Activated T-cell treated with anti-CD3 and anti-CD28 coated beads, Interleukin-2, amount 50 U/mL, for 48 hours (primary cell): ENCODE measurements at regions not wholly inside any gene's neighbourhood (a gene's known extent, or its start where the extent isn't known, plus 50 kb on each side); places are given as distances from the start of the nearest gene placed in this dataset.

Experiments
- DNase-seq, 2 experiments: peaks; one replicate each; pipeline ENCODE4 v3.0.0-alpha.2; 2020

- DNase-seq, result no peak
Observed at GRCh38 chr13:31614073-31614472, 125.3 kb upstream of the RXFP2 start.

DNA sequence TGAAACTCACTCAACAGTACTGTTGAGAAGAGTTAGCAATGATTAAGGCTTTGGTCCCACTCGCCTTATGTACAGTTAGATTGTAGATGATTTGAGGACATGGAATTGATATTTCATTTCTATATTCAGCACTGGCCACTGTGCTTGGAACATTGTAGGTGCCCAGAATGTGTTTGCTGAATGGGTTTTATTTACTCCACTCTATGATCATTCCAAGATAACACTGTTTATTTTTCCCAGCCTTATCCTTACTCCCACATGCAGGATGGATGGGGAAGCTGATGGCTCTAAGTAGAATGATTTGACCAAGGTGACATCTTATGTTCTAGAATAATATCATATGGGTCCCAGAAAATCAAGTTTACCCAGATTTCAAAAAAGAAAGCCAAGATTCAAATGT, 124.6 kb upstream of the RXFP2 start:
- DNase-seq, result no peak

- no peak for DNase-seq
Observed at GRCh38 chr13:31625115-31625514, 114.2 kb upstream of the RXFP2 start.

DNA sequence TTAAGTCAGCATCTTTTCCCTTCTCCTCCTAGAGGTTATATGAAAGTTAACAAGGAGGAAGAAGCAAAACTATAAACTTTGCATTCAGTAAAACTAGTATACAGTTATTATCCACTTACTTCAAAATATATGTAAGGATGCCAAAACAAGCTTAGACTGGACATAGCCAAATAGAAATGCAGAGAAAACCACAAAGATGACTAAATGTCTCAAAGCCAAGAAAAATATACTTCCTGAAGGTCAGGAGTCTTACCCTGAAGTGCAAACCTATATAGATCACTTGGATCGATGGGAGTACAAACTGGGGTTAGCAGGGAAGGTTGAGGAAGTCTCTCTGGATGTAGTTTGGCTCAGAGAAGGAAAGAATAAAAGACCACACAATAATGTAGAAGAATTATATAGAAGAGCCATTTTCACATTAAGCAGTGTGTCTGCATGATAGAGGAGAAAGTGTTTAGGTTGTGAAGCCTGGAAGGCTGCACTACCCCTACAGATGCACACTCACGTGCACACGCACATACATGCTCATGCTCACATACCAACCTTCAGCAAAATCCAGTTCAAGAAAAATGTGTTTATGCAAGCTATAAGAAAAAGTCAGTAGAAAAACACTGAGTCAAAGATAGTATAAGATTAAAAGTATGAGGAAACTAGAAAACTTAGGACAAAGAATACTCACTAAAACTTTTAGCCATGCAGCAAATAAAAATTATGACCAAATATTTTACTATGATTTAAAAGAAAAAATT, 112.1 kb upstream of the RXFP2 start:
- no peak for DNase-seq

DNA sequence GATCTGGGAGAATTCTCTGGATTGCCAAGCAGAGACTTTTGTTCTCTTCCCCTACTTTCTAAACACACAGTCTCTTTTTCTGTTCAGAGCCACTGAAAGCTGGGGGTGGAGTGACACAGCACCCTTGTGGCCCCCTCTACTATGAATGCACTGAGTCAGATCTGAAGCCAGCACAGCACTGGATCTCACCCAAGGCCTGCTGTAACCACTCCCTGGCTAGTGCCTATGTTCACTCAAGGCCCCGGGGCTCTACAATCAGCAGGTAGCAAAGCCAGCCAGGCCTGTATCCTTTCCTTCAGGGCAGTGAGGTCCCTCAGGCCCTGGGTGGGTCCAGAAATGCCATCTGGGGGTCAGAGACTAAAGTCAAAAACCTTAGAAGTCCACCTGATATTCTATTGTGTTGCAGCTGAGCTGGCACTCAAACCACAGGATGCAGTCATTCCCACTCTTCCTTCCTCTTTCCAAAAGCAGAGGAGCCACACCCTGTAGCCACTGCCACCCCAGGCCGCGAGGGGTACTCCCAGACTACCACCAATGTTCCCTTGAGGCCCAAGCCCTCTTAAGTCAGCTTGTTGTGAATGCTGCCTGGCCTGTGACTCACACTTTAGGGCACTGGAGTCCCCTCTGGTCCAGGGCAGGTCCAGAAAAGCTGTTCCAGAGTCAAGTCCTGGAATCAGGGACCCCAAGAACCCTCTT, 110.1 kb upstream of the RXFP2 start:
- no peak for DNase-seq

DNA sequence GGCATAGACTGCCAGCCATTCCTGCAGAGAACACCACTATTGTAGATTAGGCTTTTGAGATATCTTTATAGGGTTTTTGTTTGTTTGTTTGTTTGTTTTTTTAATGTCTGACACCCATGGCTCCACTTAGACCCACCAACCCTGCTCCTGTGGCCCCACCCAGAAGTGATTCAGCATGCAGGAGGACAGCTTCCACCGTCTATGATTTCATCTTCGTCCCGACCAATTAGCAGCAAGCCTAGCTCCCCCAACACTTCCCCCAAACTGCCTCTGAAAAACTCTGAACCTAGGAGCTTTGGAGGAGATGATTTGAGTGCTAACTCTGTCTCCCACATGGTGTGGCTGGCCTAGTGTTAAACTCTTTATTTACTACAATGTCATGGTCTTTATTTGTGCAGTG, 108.3 kb upstream of the RXFP2 start:
- no peak for DNase-seq

- no peak for DNase-seq
Observed at GRCh38 chr13:31631746-31632145, 107.6 kb upstream of the RXFP2 start.

DNA sequence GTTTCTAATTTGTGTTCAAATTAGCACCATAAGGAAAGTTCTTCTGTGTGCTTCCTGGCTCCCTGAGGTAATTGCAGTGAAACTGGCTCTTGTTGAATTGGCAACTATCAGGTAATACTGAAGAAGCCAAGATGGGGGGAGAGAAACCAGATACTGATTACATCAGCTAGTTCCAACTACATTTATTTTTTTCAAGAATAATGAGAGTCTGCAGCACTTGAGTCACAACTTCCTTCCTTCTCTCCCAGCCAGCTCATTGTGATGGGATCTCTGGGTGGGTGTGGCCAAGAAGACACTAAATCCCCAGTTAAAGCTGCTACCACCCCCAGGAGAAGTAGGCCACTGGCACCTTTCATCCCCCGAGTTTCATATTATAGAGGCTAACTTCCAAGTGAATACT, 100.7 kb upstream of the RXFP2 start:
- DNase-seq, result no peak

DNA sequence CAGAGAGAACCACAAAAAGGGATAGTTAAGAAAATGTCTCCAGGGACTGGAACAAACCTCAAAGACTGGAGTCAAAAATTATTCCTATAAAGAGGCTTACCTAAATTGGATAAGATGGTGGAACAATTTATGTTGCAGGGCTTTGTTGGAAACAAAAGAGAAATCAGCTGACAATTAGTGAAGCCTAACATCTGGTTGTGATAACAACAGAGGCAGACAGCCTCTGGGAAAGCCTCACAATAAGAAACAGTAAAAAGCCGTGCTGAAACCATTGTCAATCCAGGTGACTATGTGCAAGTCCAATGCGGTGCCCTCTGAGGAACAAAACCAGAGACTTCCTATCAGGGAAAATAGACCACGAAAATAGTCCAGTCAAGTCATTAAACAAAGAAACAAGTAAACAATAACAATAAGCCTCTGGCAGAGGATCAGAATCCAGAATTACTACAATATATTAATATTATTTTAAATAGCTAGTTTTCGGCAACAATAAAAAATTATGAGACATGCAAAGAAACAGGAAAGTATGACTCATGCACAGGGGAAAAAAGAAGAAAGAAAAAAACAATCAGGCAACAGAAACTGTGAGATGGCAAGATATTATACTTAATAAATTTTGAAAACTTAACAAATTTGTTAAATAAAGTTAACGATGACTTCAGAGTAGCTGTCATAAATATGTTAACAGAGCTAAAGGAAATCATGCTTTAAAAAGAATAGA, 99.7 kb upstream of the RXFP2 start:
- no peak for DNase-seq

DNA sequence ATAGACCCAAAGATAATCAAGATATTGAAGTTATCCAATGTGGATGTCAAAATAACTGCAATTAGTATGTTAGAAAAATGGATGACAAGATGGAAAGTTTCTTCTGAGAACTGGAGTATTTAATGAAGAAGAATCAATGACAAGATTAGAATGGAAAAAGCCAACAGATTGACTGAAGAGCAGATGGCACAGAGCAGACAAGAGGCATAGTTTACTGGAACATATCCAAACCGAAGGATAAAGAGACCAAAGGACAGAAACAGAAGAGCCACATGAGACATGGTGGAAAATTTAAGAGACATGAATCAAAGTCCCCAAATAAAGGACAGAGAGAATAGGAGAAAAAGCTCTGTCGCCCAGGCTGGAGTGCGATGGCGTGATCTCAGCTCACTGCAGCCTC, 89.6 kb upstream of the RXFP2 start:
- no peak for DNase-seq

DNA sequence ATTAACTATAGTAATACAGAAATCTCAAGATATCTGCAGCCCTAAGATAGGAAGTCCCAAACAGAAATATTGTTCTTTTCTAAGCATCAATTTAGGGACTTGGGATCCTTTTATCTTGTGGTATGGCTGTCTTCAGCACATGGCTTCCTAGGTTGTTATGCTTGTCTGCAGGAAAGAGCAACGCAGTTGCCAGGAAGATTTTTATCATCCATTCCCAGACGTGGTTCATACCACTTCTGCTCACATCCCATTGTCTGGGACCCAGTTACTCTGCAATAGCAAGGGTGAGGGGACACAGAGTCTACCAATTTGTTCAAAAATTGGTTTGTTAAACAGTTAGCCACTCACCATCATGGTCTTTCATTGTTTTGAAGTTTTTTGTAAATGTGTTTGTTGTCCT, 85.6 kb upstream of the RXFP2 start:
- DNase-seq, result no peak

DNA sequence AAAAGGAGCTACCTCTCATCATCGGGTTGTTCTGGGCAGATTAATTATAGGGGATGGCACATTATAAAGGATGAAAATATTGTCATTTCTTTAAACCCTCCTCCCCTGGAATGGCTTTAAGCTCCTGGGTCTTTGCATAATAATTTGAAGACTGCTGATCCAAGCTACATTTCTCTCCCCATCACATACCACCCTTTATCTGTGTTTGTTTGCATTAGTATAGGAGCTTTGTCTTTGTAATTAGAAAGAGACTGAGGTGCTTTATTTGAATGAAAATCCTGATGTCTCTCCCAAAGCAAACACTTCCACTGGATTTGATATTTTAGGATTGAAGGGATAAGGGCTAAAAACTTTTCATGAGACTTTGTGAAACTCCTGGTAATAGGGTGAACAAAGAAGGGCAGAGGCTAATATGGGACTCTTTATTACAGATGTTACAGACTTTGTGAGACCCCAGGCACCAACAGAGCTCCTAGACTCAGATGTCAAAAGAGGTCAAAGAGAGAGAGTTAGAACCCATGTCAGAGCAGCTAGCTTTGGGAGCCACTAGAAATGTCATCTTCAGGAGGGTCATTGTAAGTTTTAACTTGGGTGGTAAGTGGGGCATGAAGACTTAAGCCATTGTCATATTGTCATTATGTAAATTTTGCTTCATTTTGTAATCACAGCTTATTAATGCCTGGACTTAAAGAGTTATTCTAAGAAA, 75.3 kb upstream of the RXFP2 start:
- DNase-seq, result no peak

- no peak for DNase-seq
Observed at GRCh38 chr13:31670831-31671617, 68.3 kb upstream of the RXFP2 start.

DNA sequence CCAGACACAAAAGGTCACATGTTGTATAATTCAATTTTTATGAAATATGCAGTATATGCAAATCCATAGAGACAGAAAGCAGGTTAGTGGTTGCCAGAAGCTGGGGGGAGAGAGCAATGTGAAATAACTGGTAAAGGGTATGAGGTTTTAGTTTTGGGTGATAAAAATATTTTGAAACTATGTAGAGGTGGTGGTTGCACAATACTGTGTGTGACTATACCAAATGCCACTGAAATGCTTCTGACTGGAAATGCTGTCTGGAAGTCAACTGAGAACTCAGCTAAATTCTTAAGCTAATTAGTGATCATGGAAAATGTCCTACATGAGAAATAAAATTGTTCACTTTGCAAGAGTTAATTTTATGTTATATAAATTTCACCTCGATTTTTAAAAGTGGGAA, 65.3 kb upstream of the RXFP2 start:
- DNase-seq, result no peak

- DNase-seq, result no peak
Observed at GRCh38 chr13:31675440-31675953, 63.8 kb upstream of the RXFP2 start.

- no peak for DNase-seq
Observed at GRCh38 chr13:31681133-31681532, 58.2 kb upstream of the RXFP2 start.

- DNase-seq, result no peak
Observed at GRCh38 chr13:31684466-31684865, 54.9 kb upstream of the RXFP2 start.

GRCh38 chr13:31686670-31687425, 52.5 kb upstream of the RXFP2 start:
- DNase-seq, result no peak
